ENCODE measurements at regions not wholly inside any gene's neighbourhood (a gene's known extent, or its start where the extent isn't known, plus 50 kb on each side); places are given as distances from the start of the nearest gene placed in this dataset.

DNA sequence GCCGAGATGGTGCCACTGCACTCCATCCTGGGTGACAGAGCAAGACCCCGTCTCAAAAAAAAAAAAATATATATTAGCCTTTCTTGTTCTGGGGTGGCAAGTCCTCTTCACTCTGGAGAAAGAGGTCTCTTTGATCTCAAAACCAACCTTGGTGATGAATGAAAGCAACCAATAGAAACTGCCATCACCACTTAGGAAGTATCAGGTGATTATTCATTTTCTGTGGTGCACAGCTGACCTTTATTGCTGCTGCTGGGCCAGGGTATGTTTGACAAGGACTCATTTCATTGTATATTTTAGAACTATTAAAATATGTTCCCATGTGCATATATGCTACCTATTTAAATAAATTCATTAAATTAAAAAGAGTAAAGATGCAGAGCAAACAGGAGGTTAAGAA is 76.0 kb upstream of the KIT start:
- Histone ChIP-seq H3K9me3 (ENCODE audit: control insufficient read depth, insufficient read depth, low read length) (no peaks in the 10 kb centered on the region), H3K56ac (ENCODE audit: extremely low read depth, insufficient read depth, low read length) (no peak overlapping the region), H4K8ac (ENCODE audit: low read depth in 2 of 2, low read length in 2 of 2) (no peak overlapping the region), H2AK9ac (replicated peaks; ENCODE audit: low read depth, low read length, poor library complexity) (no peak overlapping the region), H3K23ac (ENCODE audit: low read depth, low read length) (no peak overlapping the region), H4K20me1 (ENCODE audit: insufficient read depth, low read length) (no peaks in the 10 kb centered on the region), H3K79me1 (ENCODE audit: low read depth in 1 of 2, low read length in 2 of 2) (no peaks in the 10 kb centered on the region), H3K27ac (ENCODE audit: insufficient read depth, low read length) (no peak overlapping the region), H3K4me3 (ENCODE audit: insufficient read depth, low read depth, low read length) (no peak overlapping the region), H4K5ac (ENCODE audit: low read depth, low read length) (no peak overlapping the region), H3K9me1 (ENCODE audit: insufficient read depth, low read length) (no peaks in the 10 kb centered on the region), H2BK15ac (ENCODE audit: low read depth, low read length) (no peak overlapping the region), H3K18ac (ENCODE audit: low read depth, low read length) (no peak overlapping the region), H4K91ac (ENCODE audit: insufficient read depth, low read depth, low read length) (no peak overlapping the region), H3K27me3 (ENCODE audit: control insufficient read depth, insufficient read depth, low read length) (no peaks in the 10 kb centered on the region), H3K36me3 (ENCODE audit: control insufficient read depth, insufficient read depth, low read length) (no peaks in the 10 kb centered on the region), H2BK5ac (ENCODE audit: low read depth, low read length, poor library complexity, severe bottlenecking) (no peak overlapping the region), H2BK20ac (ENCODE audit: low read depth, low read length) (no peak overlapping the region), H3K9ac (ENCODE audit: low read depth, low read length) (no peak overlapping the region), H3K4me1 (ENCODE audit: control insufficient read depth, insufficient read depth, low read length) (no peaks in the 10 kb centered on the region; the same call in 1 of the 2 replicates), H2BK120ac (ENCODE audit: low read depth, low read length) (no peak overlapping the region), H3K4me2 (ENCODE audit: low read depth, low read length) (no peak overlapping the region), H2AK5ac (ENCODE audit: low read depth, low read length) (no peak overlapping the region), H3K14ac (replicated peaks; ENCODE audit: low read depth, low read length) (no peak overlapping the region), H3K4ac (ENCODE audit: low read depth, low read length) (no peak overlapping the region), H2AFZ (replicated peaks; ENCODE audit: low read length, poor library complexity) (no peak overlapping the region)
- no CpG with 5 or more reads among the region's 2 CpGs for WGBS, 2 experiments (ENCODE audit: extremely low coverage in 2 of 2, insufficient read length in 1 of 2)
- no peak for ATAC-seq (ENCODE audit: low read depth)
- BruUV-seq (replicated peaks): no TSS peak
- TF ChIP-seq NFE2L2 (IDR thresholded peaks at IDR 0.05; ENCODE audit: low read depth, low read length) (no peak), CHD1 (IDR thresholded peaks at IDR 0.05; ENCODE audit: low read depth, low read length) (no peak), CEBPB (IDR thresholded peaks at IDR 0.05; ENCODE audit: low read depth, low read length) (no peak), RCOR1 (IDR thresholded peaks at IDR 0.05; ENCODE audit: insufficient replicate concordance, low read length) (no peak), RFX5 (IDR thresholded peaks at IDR 0.05; ENCODE audit: low read depth, low read length) (no peak), FOS (IDR thresholded peaks at IDR 0.05; ENCODE audit: low read depth, low read length) (no peak), MAFK (IDR thresholded peaks at IDR 0.05; ENCODE audit: low read depth, low read length) (no peak), MAZ (IDR thresholded peaks at IDR 0.05; ENCODE audit: borderline replicate concordance, low read depth, low read length) (no peak), MXI1 (IDR thresholded peaks at IDR 0.05; ENCODE audit: borderline replicate concordance, low read depth, low read length) (no peak), USF2 (IDR thresholded peaks at IDR 0.05; ENCODE audit: low read depth, low read length) (no peak), BHLHE40 (IDR thresholded peaks at IDR 0.05; ENCODE audit: low read depth, low read length) (no peak)
- TF ChIP-seq, protein P1, sequence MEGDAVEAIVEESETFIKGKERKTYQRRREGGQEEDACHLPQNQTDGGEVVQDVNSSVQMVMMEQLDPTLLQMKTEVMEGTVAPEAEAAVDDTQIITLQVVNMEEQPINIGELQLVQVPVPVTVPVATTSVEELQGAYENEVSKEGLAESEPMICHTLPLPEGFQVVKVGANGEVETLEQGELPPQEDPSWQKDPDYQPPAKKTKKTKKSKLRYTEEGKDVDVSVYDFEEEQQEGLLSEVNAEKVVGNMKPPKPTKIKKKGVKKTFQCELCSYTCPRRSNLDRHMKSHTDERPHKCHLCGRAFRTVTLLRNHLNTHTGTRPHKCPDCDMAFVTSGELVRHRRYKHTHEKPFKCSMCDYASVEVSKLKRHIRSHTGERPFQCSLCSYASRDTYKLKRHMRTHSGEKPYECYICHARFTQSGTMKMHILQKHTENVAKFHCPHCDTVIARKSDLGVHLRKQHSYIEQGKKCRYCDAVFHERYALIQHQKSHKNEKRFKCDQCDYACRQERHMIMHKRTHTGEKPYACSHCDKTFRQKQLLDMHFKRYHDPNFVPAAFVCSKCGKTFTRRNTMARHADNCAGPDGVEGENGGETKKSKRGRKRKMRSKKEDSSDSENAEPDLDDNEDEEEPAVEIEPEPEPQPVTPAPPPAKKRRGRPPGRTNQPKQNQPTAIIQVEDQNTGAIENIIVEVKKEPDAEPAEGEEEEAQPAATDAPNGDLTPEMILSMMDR (conservative IDR thresholded peaks at IDR 0.05; ENCODE audit: low read depth, low read length): no peak
- dilution Hi-C loops (cut with HindIII; ENCODE audit: low sequenced_read_pairs, unreplicated experiment) (no loop called here), intact Hi-C loops (cut with micrococcal nuclease) (no loop called here), in situ Hi-C loops (cut with MboI; ENCODE audit: low sequenced_read_pairs) (no loop called here)
- ChIA-PET POLR2A (ENCODE audit: unreplicated experiment) (no interaction called here), CTCF (interaction anchor here (0.7 kb wide), 1 partner anchor 9 kb away, joined by 7 read pairs; no protein-coding TSS in a partner anchor)
- no peak for DNase-seq

Measured in IMR-90 (cell line).